GM12878 (cell line): ENCODE measurements at regions not wholly inside any gene's neighbourhood (a gene's known extent, or its start where the extent isn't known, plus 50 kb on each side); places are given as distances from the start of the nearest gene placed in this dataset.

Source experiments
- ATAC-seq: fragments of 200-7000 bp; cut with Tn5 transposase; 3 replicates; pipeline ENCODE4 v1.9.1; 2020; ENCODE audit warnings: mild to moderate bottlenecking, moderate library complexity
- BruUV-seq: library from RNA; stranded (reverse); fragments of 400-500 nt; replicated peaks from 2 replicates; lab custom pipeline; 2021; lab: Mats Ljungman, UMichigan
- CTCF ChIA-PET: fragments of 300-600 bp; sonication (Branson Sonifier 250); formaldehyde crosslinking; extraction: SDS; loops from one replicate; lab custom pipeline; 2021; ENCODE audit warnings: inconsistent platforms; lab: Yijun Ruan, JAX
- POLR2A ChIA-PET: fragments of 350-600 bp; formaldehyde crosslinking; extraction: SDS; loops from one replicate; lab custom pipeline; 2021; ENCODE audit warnings: inconsistent platforms; lab: Charles Lee
- RAD21 ChIA-PET: fragments of 300-600 bp; sonication (Branson Sonifier 250); formaldehyde crosslinking; loops from one replicate; lab custom pipeline; 2023; ENCODE audit warnings: antibody characterized with exemption; ENCODE audit not compliant: unreplicated experiment; lab: Charles Lee
- SMC1A ChIA-PET: fragments of 300-600 bp; sonication (Branson Sonifier 250); formaldehyde crosslinking; loops from one replicate; lab custom pipeline; 2023; ENCODE audit not compliant: unreplicated experiment, uncharacterized antibody; lab: Charles Lee
- DNase-seq: peaks from one replicate; pipeline ENCODE4 v3.0.0-alpha.2; 2011; ENCODE audit warnings: low read depth, low spot score
- FAIRE-seq: peaks from 3 replicates; lab custom pipeline; 2011; peaks lifted over from hg19 to GRCh38; lab: Jason Lieb, UNC
- H2AFZ ChIP-seq: 2 replicates; pipeline ENCODE4 v1.6.0; 2011; ENCODE audit warnings: low read depth, low read length, control low read depth; ENCODE audit not compliant: control insufficient read depth
- H3K27ac ChIP-seq: 2 replicates; pipeline ENCODE4 v1.5.1; 2011; ENCODE audit warnings: control low read depth; ENCODE audit not compliant: control insufficient read depth, insufficient read depth
- H3K27me3 ChIP-seq, 2 experiments: replicated peaks in 1 of 2; 2 replicates each; pipeline versions ENCODE4 v1.6.0 to v1.6.1; 2011; ENCODE audit warnings: low read length in 1 of 2; ENCODE audit not compliant: control insufficient read depth in 2 of 2, insufficient read depth in 2 of 2
- H3K36me3 ChIP-seq, 2 experiments: 2 replicates each; pipeline ENCODE4 v1.5.1; 2011; ENCODE audit warnings: low read length in 1 of 2; ENCODE audit not compliant: control insufficient read depth in 2 of 2, insufficient read depth in 2 of 2
- H3K4me1 ChIP-seq: 2 replicates; pipeline ENCODE4 v1.6.1; 2011; ENCODE audit warnings: mild to moderate bottlenecking, low read length, moderate library complexity, mixed read lengths; ENCODE audit not compliant: control insufficient read depth, insufficient read depth
- H3K4me2 ChIP-seq: 2 replicates; pipeline ENCODE4 v1.6.0; 2011; ENCODE audit warnings: control low read depth; ENCODE audit not compliant: control insufficient read depth, insufficient read depth
- H3K4me3 ChIP-seq: fragments of 200-600 bp; sonication (generic); 2 replicates; pipeline ENCODE4 v1.5.1; 2016
- H3K79me2 ChIP-seq: 2 replicates; pipeline ENCODE4 v1.6.0; 2011; ENCODE audit warnings: low read length; ENCODE audit not compliant: control insufficient read depth, insufficient read depth
- H3K9ac ChIP-seq: 2 replicates; pipeline ENCODE4 v1.8.0; 2011; ENCODE audit warnings: low read length, control low read depth, mixed read lengths; ENCODE audit not compliant: control insufficient read depth, insufficient read depth
- H3K9me3 ChIP-seq: replicated peaks from 3 replicates; pipeline ENCODE4 v1.5.1; 2011; ENCODE audit warnings: mild to moderate bottlenecking, low read length; ENCODE audit not compliant: control insufficient read depth, insufficient read depth
- H4K20me1 ChIP-seq: 2 replicates; pipeline ENCODE4 v1.6.0; 2011; ENCODE audit not compliant: control insufficient read depth, insufficient read depth
- ATF7 ChIP-seq: fragments of 450-650 bp; IDR thresholded peaks from 2 replicates; pipeline ENCODE4 v1.6.1; 2016; ENCODE audit warnings: low read depth, mild to moderate bottlenecking
- CBX3 ChIP-seq: fragments of 200-600 bp; sonication (generic); IDR thresholded peaks from 2 replicates; pipeline ENCODE4 v1.6.1; 2016; ENCODE audit warnings: low read depth, borderline replicate concordance
- FOS ChIP-seq: IDR thresholded peaks from 3 replicates; pipeline ENCODE4 v1.6.1; 2011; ENCODE audit warnings: borderline replicate concordance; ENCODE audit not compliant: insufficient read length; ENCODE audit errors: extremely low read depth
- HDGF ChIP-seq: fragments of 450-650 bp; IDR thresholded peaks from 2 replicates; pipeline ENCODE4 v1.6.1; 2016; ENCODE audit warnings: antibody characterized with exemption
- JUND ChIP-seq: IDR thresholded peaks from 2 replicates; pipeline ENCODE4 v1.6.1; 2012; ENCODE audit warnings: low read depth, mild to moderate bottlenecking, low read length, improper control_type of control experiment, moderate library complexity
- KAT2A ChIP-seq: conservative IDR thresholded peaks from 2 replicates; pipeline ENCODE4 v1.6.1; 2011; ENCODE audit warnings: low read depth, low read length; ENCODE audit not compliant: control insufficient read depth
- NR2C1 ChIP-seq: fragments of 450-650 bp; IDR thresholded peaks from 2 replicates; pipeline ENCODE4 v1.6.1; 2017; ENCODE audit warnings: antibody characterized with exemption, mild to moderate bottlenecking, moderate library complexity
- SMAD1 ChIP-seq: fragments of 450-650 bp; IDR thresholded peaks from 2 replicates; pipeline ENCODE4 v1.6.1; 2018; ENCODE audit warnings: mild to moderate bottlenecking, low read depth; ENCODE audit not compliant: partially characterized antibody
- SUZ12 ChIP-seq: fragments of 200-600 bp; sonication (generic); IDR thresholded peaks from one replicate; pipeline ENCODE4 v1.6.1; 2018; ENCODE audit warnings: antibody characterized with exemption, mild to moderate bottlenecking; ENCODE audit not compliant: unreplicated experiment
- ZNF207 ChIP-seq: fragments of 450-650 bp; IDR thresholded peaks from 2 replicates; pipeline ENCODE4 v1.6.1; 2014; ENCODE audit warnings: antibody characterized with exemption, mild to moderate bottlenecking, borderline replicate concordance
- WGBS: methylation state at CpG from one replicate; pipeline ENCODE4 v1.1.6; 2016; ENCODE audit warnings: low lambda C conversion rate; ENCODE audit not compliant: insufficient replicate concordance, insufficient coverage; ENCODE audit errors: missing lambda C conversion rate; 5-methylcytosine and 5-hydroxymethylcytosine counted together
- in situ Hi-C: fragments of 300-500 bp; cut with MboI; formaldehyde crosslinking; loops from 9 replicates; pipeline ENCODE4 v1.14.3; 2018; ENCODE audit warnings: mixed read lengths
- intact Hi-C: fragments of 100-400 bp; cut with micrococcal nuclease; formaldehyde crosslinking; loops from one replicate; pipeline ENCODE4 v1.14.2; 2022; ENCODE audit not compliant: unreplicated experiment
- TF ChIP-seq, protein P1 (sequence below): IDR thresholded peaks from 2 replicates; pipeline ENCODE4 v1.6.1; 2012; ENCODE audit warnings: low read length, inconsistent platforms
- TF ChIP-seq, protein P2 (sequence below): fragments of 450-650 bp; IDR thresholded peaks from 2 replicates; pipeline ENCODE4 v1.6.1; 2016; ENCODE audit warnings: mild to moderate bottlenecking, moderate library complexity, borderline replicate concordance
- TF ChIP-seq, protein P3 (sequence below): IDR thresholded peaks from 2 replicates; pipeline ENCODE4 v1.6.1; 2012; ENCODE audit warnings: low read depth, low read length, improper control_type of control experiment

DNA sequence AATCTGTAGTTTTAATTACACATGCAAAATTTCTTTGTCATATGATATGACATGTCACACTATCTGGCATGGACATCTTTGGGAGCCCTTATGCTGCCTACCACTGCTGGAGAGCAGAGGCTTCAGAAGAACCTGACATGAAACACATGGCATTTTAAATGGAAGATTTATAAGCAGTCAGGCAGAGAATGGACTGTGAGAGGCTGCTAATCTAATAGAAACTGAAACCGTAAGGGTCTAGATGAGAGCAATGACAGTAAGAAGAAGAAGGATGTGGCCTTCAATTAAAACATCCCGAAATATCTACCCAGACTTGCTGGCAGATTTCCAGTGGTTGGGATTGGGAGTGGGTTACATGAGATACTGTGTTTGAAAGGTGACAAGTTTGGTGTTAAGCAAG, 149.8 kb downstream of the MACIR start:
- WGBS: 72% methylated on average over 2 of the region's 2 CpGs
- H3K27ac ChIP-seq: no peak overlapping the region
- RAD21 ChIA-PET: no interaction called here
- DNase-seq (no peak), ATAC-seq (peak; percentile 67), FAIRE-seq (no peak)
- CTCF ChIA-PET: no interaction called here
- POLR2A ChIA-PET: no interaction called here
- H3K79me2 ChIP-seq: no peaks in the 10 kb centered on the region
- SMC1A ChIA-PET: no interaction called here
- H3K9ac ChIP-seq: no peak overlapping the region
- H3K4me1 ChIP-seq: no peaks in the 10 kb centered on the region
- intact Hi-C loops: no loop called here
- H4K20me1 ChIP-seq: no peaks in the 10 kb centered on the region
- no peaks in the 10 kb centered on the region for H3K9me3 ChIP-seq
- H3K27me3 ChIP-seq: no peaks in the 10 kb centered on the region
- TF ChIP-seq, protein P1, sequence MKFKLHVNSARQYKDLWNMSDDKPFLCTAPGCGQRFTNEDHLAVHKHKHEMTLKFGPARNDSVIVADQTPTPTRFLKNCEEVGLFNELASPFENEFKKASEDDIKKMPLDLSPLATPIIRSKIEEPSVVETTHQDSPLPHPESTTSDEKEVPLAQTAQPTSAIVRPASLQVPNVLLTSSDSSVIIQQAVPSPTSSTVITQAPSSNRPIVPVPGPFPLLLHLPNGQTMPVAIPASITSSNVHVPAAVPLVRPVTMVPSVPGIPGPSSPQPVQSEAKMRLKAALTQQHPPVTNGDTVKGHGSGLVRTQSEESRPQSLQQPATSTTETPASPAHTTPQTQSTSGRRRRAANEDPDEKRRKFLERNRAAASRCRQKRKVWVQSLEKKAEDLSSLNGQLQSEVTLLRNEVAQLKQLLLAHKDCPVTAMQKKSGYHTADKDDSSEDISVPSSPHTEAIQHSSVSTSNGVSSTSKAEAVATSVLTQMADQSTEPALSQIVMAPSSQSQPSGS: no peak
- no peak for TF ChIP-seq FOS
- TF ChIP-seq HDGF: no peak
- TF ChIP-seq NR2C1: no peak
- TF ChIP-seq JUND: no peak
- TF ChIP-seq, all 136 proteins: peak for 0
- Histone ChIP-seq H2AFZ (peak overlapping the region; percentile 34), H3K4me3 (no peak overlapping the region), H3K36me3 (no peaks in the 10 kb centered on the region), H3K4me2 (peak overlapping the region; percentile 3; the same call in 1 of the 2 replicates)
- in situ Hi-C loops: no loop called here
- BruUV-seq: no TSS peak

DNA sequence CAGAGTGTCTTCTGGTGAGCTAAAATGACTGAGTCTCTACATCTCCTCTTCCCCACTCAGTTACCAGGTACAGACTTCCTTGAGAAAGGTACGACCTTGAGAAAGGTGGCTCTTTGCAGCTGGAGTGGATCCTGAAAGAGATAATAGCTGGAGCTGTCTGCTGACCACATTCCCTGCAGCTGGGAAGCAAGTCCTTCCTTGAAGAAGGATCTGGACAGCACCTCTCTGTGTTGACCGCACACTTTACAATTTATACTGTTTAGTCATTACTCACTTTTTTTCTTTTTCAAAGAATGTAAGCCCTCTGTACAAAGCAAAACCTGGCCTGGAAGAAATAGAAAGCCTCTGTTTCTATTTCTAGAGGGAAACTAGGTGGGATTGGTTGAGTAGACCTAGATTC, 148.8 kb downstream of the MACIR start:
- Histone ChIP-seq H3K27me3 (no peaks in the 10 kb centered on the region), H3K4me1 (no peaks in the 10 kb centered on the region), H2AFZ (no peak overlapping the region), H3K4me3 (no peak overlapping the region), H3K79me2 (no peaks in the 10 kb centered on the region), H3K4me2 (no peak overlapping the region), H3K36me3 (no peaks in the 10 kb centered on the region), H4K20me1 (no peaks in the 10 kb centered on the region), H3K9me3 (no peaks in the 10 kb centered on the region), H3K27ac (no peak overlapping the region), H3K9ac (no peak overlapping the region)
- no peak for FAIRE-seq
- in situ Hi-C loops (no loop called here), intact Hi-C loops (no loop called here)
- no TSS peak for BruUV-seq
- RAD21 ChIA-PET: no interaction called here
- ATAC-seq: no peak
- no peak for DNase-seq
- POLR2A ChIA-PET: no interaction called here
- WGBS: 70% methylated on average over 2 of the region's 2 CpGs
- SMC1A ChIA-PET: no interaction called here
- CTCF ChIA-PET: no interaction called here
- TF ChIP-seq, protein P2, sequence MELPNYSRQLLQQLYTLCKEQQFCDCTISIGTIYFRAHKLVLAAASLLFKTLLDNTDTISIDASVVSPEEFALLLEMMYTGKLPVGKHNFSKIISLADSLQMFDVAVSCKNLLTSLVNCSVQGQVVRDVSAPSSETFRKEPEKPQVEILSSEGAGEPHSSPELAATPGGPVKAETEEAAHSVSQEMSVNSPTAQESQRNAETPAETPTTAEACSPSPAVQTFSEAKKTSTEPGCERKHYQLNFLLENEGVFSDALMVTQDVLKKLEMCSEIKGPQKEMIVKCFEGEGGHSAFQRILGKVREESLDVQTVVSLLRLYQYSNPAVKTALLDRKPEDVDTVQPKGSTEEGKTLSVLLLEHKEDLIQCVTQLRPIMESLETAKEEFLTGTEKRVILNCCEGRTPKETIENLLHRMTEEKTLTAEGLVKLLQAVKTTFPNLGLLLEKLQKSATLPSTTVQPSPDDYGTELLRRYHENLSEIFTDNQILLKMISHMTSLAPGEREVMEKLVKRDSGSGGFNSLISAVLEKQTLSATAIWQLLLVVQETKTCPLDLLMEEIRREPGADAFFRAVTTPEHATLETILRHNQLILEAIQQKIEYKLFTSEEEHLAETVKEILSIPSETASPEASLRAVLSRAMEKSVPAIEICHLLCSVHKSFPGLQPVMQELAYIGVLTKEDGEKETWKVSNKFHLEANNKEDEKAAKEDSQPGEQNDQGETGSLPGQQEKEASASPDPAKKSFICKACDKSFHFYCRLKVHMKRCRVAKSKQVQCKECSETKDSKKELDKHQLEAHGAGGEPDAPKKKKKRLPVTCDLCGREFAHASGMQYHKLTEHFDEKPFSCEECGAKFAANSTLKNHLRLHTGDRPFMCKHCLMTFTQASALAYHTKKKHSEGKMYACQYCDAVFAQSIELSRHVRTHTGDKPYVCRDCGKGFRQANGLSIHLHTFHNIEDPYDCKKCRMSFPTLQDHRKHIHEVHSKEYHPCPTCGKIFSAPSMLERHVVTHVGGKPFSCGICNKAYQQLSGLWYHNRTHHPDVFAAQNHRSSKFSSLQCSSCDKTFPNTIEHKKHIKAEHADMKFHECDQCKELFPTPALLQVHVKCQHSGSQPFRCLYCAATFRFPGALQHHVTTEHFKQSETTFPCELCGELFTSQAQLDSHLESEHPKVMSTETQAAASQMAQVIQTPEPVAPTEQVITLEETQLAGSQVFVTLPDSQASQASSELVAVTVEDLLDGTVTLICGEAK: no peak
- no peak for TF ChIP-seq NR2C1
- no peak for TF ChIP-seq ATF7
- no peak for TF ChIP-seq KAT2A
- no peak for TF ChIP-seq ZNF207
- TF ChIP-seq, protein P3, sequence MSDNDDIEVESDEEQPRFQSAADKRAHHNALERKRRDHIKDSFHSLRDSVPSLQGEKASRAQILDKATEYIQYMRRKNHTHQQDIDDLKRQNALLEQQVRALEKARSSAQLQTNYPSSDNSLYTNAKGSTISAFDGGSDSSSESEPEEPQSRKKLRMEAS: no peak
- TF ChIP-seq SUZ12: no peak
- no peak for TF ChIP-seq SMAD1
- no peak for TF ChIP-seq CBX3
